K562 (cell line): ENCODE measurements at regions not wholly inside any gene's neighbourhood (a gene's known extent, or its start where the extent isn't known, plus 50 kb on each side); places are given as distances from the start of the nearest gene placed in this dataset.

ENCODE experiments used
- ARID4B ChIP-seq: sonication (generic); formaldehyde crosslinking; IDR thresholded peaks from 2 replicates; pipeline ENCODE4 v1.8.0; 2022; ENCODE audit warnings: mild to moderate bottlenecking, missing genetic modification reagents
- JUN ChIP-seq, 2 experiments: sonication (generic) in 1 of 2; formaldehyde crosslinking in 1 of 2; IDR thresholded peaks; 2 replicates each; pipeline versions ENCODE4 v1.6.1 to v1.8.0; 2012 to 2022; ENCODE audit warnings: borderline replicate concordance in 2 of 2, mild to moderate bottlenecking in 2 of 2, improper control_type of control experiment in 1 of 2, low read depth in 1 of 2, low read length in 1 of 2, missing genetic modification reagents in 1 of 2
- RHOXF2B ChIP-seq: fragments of 250-450 bp; sonication (Bioruptor Pico); conservative IDR thresholded peaks from 2 replicates; pipeline ENCODE4 v1.5.1; 2021
- SMARCA4 ChIP-seq: fragments of 450-650 bp; IDR thresholded peaks from 2 replicates; pipeline ENCODE4 v1.6.1; 2016
- SMC3 ChIP-seq: conservative IDR thresholded peaks from 2 replicates; pipeline ENCODE4 v1.6.1; 2011; ENCODE audit warnings: low read depth, low read length, improper control_type of control experiment; ENCODE audit not compliant: insufficient read depth
- TAF1 ChIP-seq: IDR thresholded peaks from 2 replicates; pipeline ENCODE4 v1.6.1; 2011; ENCODE audit warnings: mild to moderate bottlenecking, low read length, moderate library complexity; ENCODE audit not compliant: insufficient read depth, control insufficient read depth, severe bottlenecking; ENCODE audit errors: extremely low read depth
- TFAP4 ChIP-seq: sonication (generic); formaldehyde crosslinking; IDR thresholded peaks from 2 replicates; pipeline ENCODE4 v1.8.0; 2022; ENCODE audit warnings: missing genetic modification reagents, mild to moderate bottlenecking, moderate library complexity, borderline replicate concordance
- ZBTB11 ChIP-seq, 3 experiments: fragments of 200-800 bp in 1 of 3; fragments of 250-450 bp in 1 of 3; fragments of 450-650 bp in 1 of 3; sonication (Bioruptor Pico) in 1 of 3; sonication (Bioruptor generic) in 1 of 3; formaldehyde crosslinking in 1 of 3; IDR thresholded peaks; 2 replicates each; pipeline versions ENCODE4 v1.6.1 to v1.8.0; 2016 to 2022; ENCODE audit warnings: mild to moderate bottlenecking in 2 of 3, missing genetic modification characterization in 2 of 3, missing compliant biosample characterization in 1 of 3, moderate library complexity in 1 of 3
- TF ChIP-seq, protein P1 (sequence below), 2 experiments: fragments of 450-650 bp in 1 of 2; IDR thresholded peaks; 2 replicates each; pipeline ENCODE4 v1.6.1; 2011 to 2017; ENCODE audit warnings: low read depth in 2 of 2, antibody characterized with exemption in 1 of 2, borderline replicate concordance in 1 of 2, low read length in 1 of 2, mild to moderate bottlenecking in 1 of 2, mixed read lengths in 1 of 2; ENCODE audit not compliant: control insufficient read depth in 1 of 2

GRCh38 chr22:20653012-20653794, 120.7 kb upstream of the SERPIND1 start (continued):
- TF ChIP-seq ARID4B (peak; percentile 31; the same call in 1 of the 2 replicates), TAF1 (no peak), ZBTB11 (CRISPR knock-in tag; IDR thresholded peaks at IDR 0.05) (0 out of 6 replicates have a peak, but pooled peaks of 1 of the 3 experiments have one; percentile 17), SMARCA4 (no peak), RHOXF2B (CRISPR knock-in tag) (0 out of 2 replicates have a peak, but pooled peaks have one; percentile 58), SMC3 (0 out of 2 replicates have a peak, but pooled peaks have one; percentile 0), TFAP4 (CRISPR knock-in tag) (0 out of 2 replicates have a peak, but pooled peaks have one; percentile 12), JUN (IDR thresholded peaks at IDR 0.05; ENCODE audit: borderline replicate concordance, low read depth, low read length) (no peak), JUN (CRISPR knock-in tag; IDR thresholded peaks at IDR 0.05; ENCODE audit: borderline replicate concordance) (peak; percentile 79)
- TF ChIP-seq, protein P1, sequence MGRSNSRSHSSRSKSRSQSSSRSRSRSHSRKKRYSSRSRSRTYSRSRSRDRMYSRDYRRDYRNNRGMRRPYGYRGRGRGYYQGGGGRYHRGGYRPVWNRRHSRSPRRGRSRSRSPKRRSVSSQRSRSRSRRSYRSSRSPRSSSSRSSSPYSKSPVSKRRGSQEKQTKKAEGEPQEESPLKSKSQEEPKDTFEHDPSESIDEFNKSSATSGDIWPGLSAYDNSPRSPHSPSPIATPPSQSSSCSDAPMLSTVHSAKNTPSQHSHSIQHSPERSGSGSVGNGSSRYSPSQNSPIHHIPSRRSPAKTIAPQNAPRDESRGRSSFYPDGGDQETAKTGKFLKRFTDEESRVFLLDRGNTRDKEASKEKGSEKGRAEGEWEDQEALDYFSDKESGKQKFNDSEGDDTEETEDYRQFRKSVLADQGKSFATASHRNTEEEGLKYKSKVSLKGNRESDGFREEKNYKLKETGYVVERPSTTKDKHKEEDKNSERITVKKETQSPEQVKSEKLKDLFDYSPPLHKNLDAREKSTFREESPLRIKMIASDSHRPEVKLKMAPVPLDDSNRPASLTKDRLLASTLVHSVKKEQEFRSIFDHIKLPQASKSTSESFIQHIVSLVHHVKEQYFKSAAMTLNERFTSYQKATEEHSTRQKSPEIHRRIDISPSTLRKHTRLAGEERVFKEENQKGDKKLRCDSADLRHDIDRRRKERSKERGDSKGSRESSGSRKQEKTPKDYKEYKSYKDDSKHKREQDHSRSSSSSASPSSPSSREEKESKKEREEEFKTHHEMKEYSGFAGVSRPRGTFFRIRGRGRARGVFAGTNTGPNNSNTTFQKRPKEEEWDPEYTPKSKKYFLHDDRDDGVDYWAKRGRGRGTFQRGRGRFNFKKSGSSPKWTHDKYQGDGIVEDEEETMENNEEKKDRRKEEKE (IDR thresholded peaks at IDR 0.05; ENCODE audit: borderline replicate concordance in 1 of 2, control insufficient read depth in 1 of 2, low read depth in 2 of 2, low read length in 1 of 2) = 0 out of 4 replicates have a peak, but pooled peaks of 1 of the 2 experiments have one; percentile 21
